ENCODE measurements at regions not wholly inside any gene's neighbourhood (a gene's known extent, or its start where the extent isn't known, plus 50 kb on each side); places are given as distances from the start of the nearest gene placed in this dataset.
"Not testable (repeated sequence)": the region's sequence is repeated elsewhere in the genome, so short reads cannot be mapped to it uniquely, and the experiment has no call there.

DNA sequence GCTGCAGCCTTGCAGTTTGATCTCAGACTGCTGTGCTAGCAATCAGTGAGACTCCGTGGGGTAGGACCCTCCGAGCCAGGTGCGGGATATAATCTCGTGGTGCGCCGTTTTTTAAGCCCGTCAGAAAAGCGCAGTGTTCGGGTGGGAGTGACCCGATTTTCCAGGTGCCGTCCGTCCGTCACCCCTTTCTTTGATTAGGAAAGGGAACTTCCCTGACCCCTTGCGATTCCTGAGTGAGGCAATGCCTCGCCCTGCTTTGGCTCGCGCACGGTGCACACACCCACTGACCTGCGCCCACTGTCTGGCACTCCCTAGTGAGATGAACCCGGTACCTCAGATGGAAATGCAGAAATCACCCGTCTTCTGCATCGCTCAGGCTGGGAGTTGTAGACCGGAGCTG is 203.2 kb downstream of the SNCAIP start:
- FAIRE-seq; H3K9ac ChIP-seq (replicated peaks; ENCODE audit: extremely low read depth, insufficient read depth, low read length); H3K9me1 ChIP-seq (replicated peaks; ENCODE audit: control insufficient read depth, extremely low read depth, insufficient read depth, low read length); H3K4me3 ChIP-seq (replicated peaks in 1 of 3; ENCODE audit: insufficient read depth in 1 of 3, low read depth in 1 of 3, low read length in 3 of 3); BruUV-seq (replicated peaks); H3K9me3 ChIP-seq (replicated peaks; ENCODE audit: control insufficient read depth, insufficient read depth, low read length); H3K4me1 ChIP-seq (ENCODE audit: control insufficient read depth, extremely low read depth, insufficient read depth, low read length); H3K27me3 ChIP-seq (ENCODE audit: control insufficient read depth in 2 of 2, insufficient read depth in 2 of 2, low read length in 2 of 2); H3K79me2 ChIP-seq (ENCODE audit: control insufficient read depth, insufficient read depth, low read length); H2AFZ ChIP-seq (ENCODE audit: low read depth, low read length); H4K20me1 ChIP-seq (replicated peaks; ENCODE audit: control insufficient read depth, extremely low read depth, insufficient read depth, low read length); dilution Hi-C loops (cut with MboI; ENCODE audit: extremely low pct_ligation_motif_present, low sequenced_read_pairs); POLR2A ChIA-PET; DNase-seq (ENCODE audit: low read depth, low spot score); H3K27ac ChIP-seq (ENCODE audit: insufficient read depth, low read depth, low read length); H3K36me3 ChIP-seq (ENCODE audit: control insufficient read depth in 2 of 2, extremely low read depth in 1 of 2, insufficient read depth in 2 of 2, low read length in 2 of 2); H3K4me2 ChIP-seq (ENCODE audit: insufficient read depth, low read length): not testable (repeated sequence)
- intact Hi-C loops (cut with micrococcal nuclease) = loop anchor here (5.0 kb wide), 1 partner anchor 577 kb away; no protein-coding TSS in a partner anchor
- CTCF ChIA-PET = interaction anchor here (1.5 to 1.7 kb wide), 2 partner anchors 852 to 1152 kb away, joined by 4 to 41 read pairs; no protein-coding TSS in a partner anchor

DNA sequence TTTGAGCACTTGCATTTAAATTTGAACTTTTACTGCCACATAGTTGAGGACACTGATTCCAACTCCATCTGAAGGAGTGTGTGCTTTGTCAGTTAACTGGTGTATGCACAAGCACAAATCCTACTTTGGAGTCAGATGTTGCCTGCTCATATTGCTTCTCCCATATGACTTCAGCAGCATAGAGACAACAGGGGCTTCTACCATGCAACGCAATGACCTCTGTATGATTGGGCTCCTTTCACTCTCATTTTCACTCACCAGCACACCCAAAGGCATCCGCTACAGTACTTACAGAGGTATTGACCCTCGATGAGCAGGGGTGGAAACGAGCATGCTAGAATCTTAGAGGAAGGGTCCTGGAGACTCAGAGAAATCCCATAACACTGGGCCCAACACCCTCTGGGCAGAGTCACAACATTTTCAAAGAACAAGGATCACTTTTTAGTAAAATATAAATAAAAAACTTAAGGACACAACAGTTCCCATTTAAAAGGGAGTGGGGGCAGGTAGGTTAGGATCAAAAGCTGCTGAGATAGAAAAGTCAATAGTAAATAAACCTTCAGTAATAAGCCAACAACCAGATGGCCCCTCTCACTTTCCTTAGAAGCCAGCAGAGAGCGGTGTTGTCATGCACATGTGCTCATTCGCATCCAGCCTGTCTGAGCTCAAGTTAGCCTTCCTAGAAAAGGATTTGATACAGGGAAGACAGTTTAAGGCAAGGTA is 203.8 kb downstream of the SNCAIP start:
- intact Hi-C loops (cut with micrococcal nuclease) (loop anchor here (1.0 to 5.0 kb wide), 10 partner anchors 189 to 1095 kb away; partner anchors contain the start of genes CEP120, SNX2 and SNX24), dilution Hi-C loops (cut with MboI; ENCODE audit: extremely low pct_ligation_motif_present, low sequenced_read_pairs) (no loop called here)
- no peaks in the 10 kb centered on the region for H3K4me1 ChIP-seq (ENCODE audit: control insufficient read depth, extremely low read depth, insufficient read depth, low read length)
- H3K79me2 ChIP-seq (ENCODE audit: control insufficient read depth, insufficient read depth, low read length) = no peaks in the 10 kb centered on the region
- no peak overlapping the region for H3K9ac ChIP-seq (replicated peaks; ENCODE audit: extremely low read depth, insufficient read depth, low read length)
- no peaks in the 10 kb centered on the region for H4K20me1 ChIP-seq (replicated peaks; ENCODE audit: control insufficient read depth, extremely low read depth, insufficient read depth, low read length)
- FAIRE-seq (peak; percentile 81), DNase-seq (ENCODE audit: low read depth, low spot score) (peak; percentile 80)
- no peak overlapping the region for H2AFZ ChIP-seq (ENCODE audit: low read depth, low read length)
- TF ChIP-seq JUN (IDR thresholded peaks at IDR 0.05; ENCODE audit: borderline replicate concordance, insufficient read depth, insufficient read length, low read depth) = no peak
- peak; percentile 59 to 78 for TF ChIP-seq CTCF (IDR thresholded peaks at IDR 0.05; ENCODE audit: extremely low read depth in 1 of 2, insufficient read depth in 1 of 2, low read depth in 1 of 2, low read length in 2 of 2)
- no peak overlapping the region for H3K27ac ChIP-seq (ENCODE audit: insufficient read depth, low read depth, low read length)
- H3K27me3 ChIP-seq (ENCODE audit: control insufficient read depth in 2 of 2, insufficient read depth in 2 of 2, low read length in 2 of 2) = peaks cover 0 to 2% of the 10 kb centered on the region in 2 experiments
- no TSS peak for BruUV-seq (replicated peaks)
- no peaks in the 10 kb centered on the region for H3K36me3 ChIP-seq (ENCODE audit: control insufficient read depth in 2 of 2, extremely low read depth in 1 of 2, insufficient read depth in 2 of 2, low read length in 2 of 2)
- no peak overlapping the region for H3K4me3 ChIP-seq (replicated peaks in 1 of 3; ENCODE audit: insufficient read depth in 1 of 3, low read depth in 1 of 3, low read length in 3 of 3)
- no peaks in the 10 kb centered on the region for H3K9me1 ChIP-seq (replicated peaks; ENCODE audit: control insufficient read depth, extremely low read depth, insufficient read depth, low read length)
- no peaks in the 10 kb centered on the region for H3K9me3 ChIP-seq (replicated peaks; ENCODE audit: control insufficient read depth, insufficient read depth, low read length)
- ChIA-PET CTCF (interaction anchor here (0.5 to 4.7 kb wide), 48 partner anchors 10 to 1151 kb away, joined by 3 to 80 read pairs (median 4); partner anchors contain the start of genes CEP120 and SNX2), POLR2A (interaction anchor here (0.7 kb wide), 1 partner anchor 908 kb away, joined by 3 read pairs; no protein-coding TSS in a partner anchor)
- no peak overlapping the region for H3K4me2 ChIP-seq (ENCODE audit: insufficient read depth, low read length)
